ENCODE measurements at regions not wholly inside any gene's neighbourhood (a gene's known extent, or its start where the extent isn't known, plus 50 kb on each side); places are given as distances from the start of the nearest gene placed in this dataset.

- TF ChIP-seq GATA2 (CRISPR knock-in tag; IDR thresholded peaks at IDR 0.05) (no peak), POLR2AphosphoS5 (IDR thresholded peaks at IDR 0.05; ENCODE audit: low read depth, low read length) (no peak), FOXJ3 (CRISPR knock-in tag; IDR thresholded peaks at IDR 0.05) (no peak), TEAD4 (IDR thresholded peaks at IDR 0.05; ENCODE audit: borderline replicate concordance, insufficient read depth) (no peak), JUND (IDR thresholded peaks at IDR 0.05) (no peak), TCF12 (IDR thresholded peaks at IDR 0.05) (no peak), YY1 (IDR thresholded peaks at IDR 0.05; ENCODE audit: low read depth) (no peak), PBX3 (IDR thresholded peaks at IDR 0.05) (no peak), FOXM1 (IDR thresholded peaks at IDR 0.05; ENCODE audit: low read depth) (no peak)
Observed at GRCh38 chr6:114580882-114581281, 238.1 kb upstream of the HS3ST5 start (continued).

DNA sequence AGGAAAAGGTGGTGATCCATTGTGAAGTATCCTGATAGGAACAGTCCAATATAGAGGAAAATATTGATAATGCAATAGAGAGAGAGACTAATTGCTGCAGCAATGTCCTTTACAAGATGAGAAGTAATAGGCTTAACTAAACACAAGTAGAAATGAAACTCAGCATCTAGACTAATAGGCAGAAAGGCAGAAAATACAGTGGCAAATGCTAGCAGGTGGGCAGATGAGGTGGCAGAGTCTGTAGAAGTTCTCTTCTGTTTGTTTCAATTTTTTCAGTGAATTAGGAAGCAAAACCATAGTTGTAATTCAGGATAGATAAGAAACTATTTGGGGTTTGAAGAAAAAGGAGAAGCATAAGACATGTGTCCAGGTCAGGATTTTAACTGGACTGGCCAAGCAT lies 236.7 kb upstream of the HS3ST5 start:
- POLR2A ChIA-PET, result no interaction called here
- H2AFZ ChIP-seq (ENCODE audit: low read depth), result no peak overlapping the region
- H4K20me1 ChIP-seq (ENCODE audit: insufficient read depth), result no peaks in the 10 kb centered on the region

More for the DNA sequence above, 236.7 kb upstream of the HS3ST5 start:
- Histone ChIP-seq H3K79me2 (ENCODE audit: insufficient read depth) (no peaks in the 10 kb centered on the region), H3F3A (replicated peaks; ENCODE audit: insufficient read depth) (no peaks in the 10 kb centered on the region), H3K4me3 (ENCODE audit: low read depth in 2 of 2, low read length in 1 of 2) (no peak overlapping the region), H3K9me3 (no peaks in the 10 kb centered on the region), H3K36me3 (replicated peaks in 1 of 2; ENCODE audit: control insufficient read depth in 1 of 2, insufficient read depth in 2 of 2, low read length in 1 of 2) (no peaks in the 10 kb centered on the region), H3K4me1 (ENCODE audit: control insufficient read depth in 1 of 2, insufficient read depth in 2 of 2, low read depth in 1 of 2, low read length in 1 of 2) (no peaks in the 10 kb centered on the region; a peak in 1 of 4 replicates), H3K9me2 (no peaks in the 10 kb centered on the region), H3K27ac (ENCODE audit: low read depth in 2 of 2, low read length in 1 of 2) (no peak overlapping the region), H3K4me2 (no peak overlapping the region), H3K9ac (no peak overlapping the region), H3K27me3 (ENCODE audit: insufficient read depth) (no peaks in the 10 kb centered on the region)
- CTCF ChIA-PET, result no interaction called here
- no peak for TF ChIP-seq EZH2phosphoT487 (IDR thresholded peaks at IDR 0.05; ENCODE audit: borderline replicate concordance, low read depth)
- no peak for TF ChIP-seq IRF3 (IDR thresholded peaks at IDR 0.05; ENCODE audit: low read depth, low read length)
- no peak for TF ChIP-seq JUND (IDR thresholded peaks at IDR 0.05)
- no peak for TF ChIP-seq CHD2 (IDR thresholded peaks at IDR 0.05; ENCODE audit: low read length, partially characterized antibody)
- no peak for TF ChIP-seq EP300 (IDR thresholded peaks at IDR 0.05; ENCODE audit: borderline replicate concordance in 1 of 2, low read depth in 1 of 2, low read length in 1 of 2)
- no peak for TF ChIP-seq YY1 (IDR thresholded peaks at IDR 0.05; ENCODE audit: low read depth)
- no peak for TF ChIP-seq RCOR1 (IDR thresholded peaks at IDR 0.05; ENCODE audit: low read length)
- TF ChIP-seq TCF12 (IDR thresholded peaks at IDR 0.05), result no peak
- TF ChIP-seq MXI1 (IDR thresholded peaks at IDR 0.05; ENCODE audit: low read depth, low read length), result no peak
- TF ChIP-seq FOXM1 (IDR thresholded peaks at IDR 0.05; ENCODE audit: low read depth), result no peak
- TF ChIP-seq PBX3 (IDR thresholded peaks at IDR 0.05), result no peak
- no peak for TF ChIP-seq POLR2AphosphoS5 (IDR thresholded peaks at IDR 0.05; ENCODE audit: low read depth, low read length)
- TF ChIP-seq NFIC (IDR thresholded peaks at IDR 0.05; ENCODE audit: borderline replicate concordance), result no peak
- no peak for TF ChIP-seq RXRA (IDR thresholded peaks at IDR 0.05; ENCODE audit: borderline replicate concordance, low read depth)
- TF ChIP-seq GATA2 (CRISPR knock-in tag; IDR thresholded peaks at IDR 0.05), result no peak
- no peak for TF ChIP-seq NRF1 (IDR thresholded peaks at IDR 0.05; ENCODE audit: low read depth, low read length)
- TF ChIP-seq TAF1 (IDR thresholded peaks at IDR 0.05; ENCODE audit: borderline replicate concordance, low read depth, low read length), result no peak
- no peak for DNase-seq

Measured in SK-N-SH (cell line).